HFFc6 (cell line): ENCODE measurements at regions not wholly inside any gene's neighbourhood (a gene's known extent, or its start where the extent isn't known, plus 50 kb on each side); places are given as distances from the start of the nearest gene placed in this dataset.

ENCODE experiments used
- DNase-seq: peaks from one replicate; pipeline ENCODE4 v3.0.0-alpha.2; 2018
- H3K27ac Mint-ChIP-seq: 2 replicates; pipeline ENCODE4 v1.8.0; 2020; ENCODE audit warnings: mild to moderate bottlenecking, mixed read lengths
- H3K27me3 Mint-ChIP-seq: 2 replicates; pipeline ENCODE4 v1.8.0; 2021; ENCODE audit warnings: mild to moderate bottlenecking, moderate library complexity, mixed read lengths; ENCODE audit not compliant: insufficient read depth
- H3K36me3 Mint-ChIP-seq: 2 replicates; pipeline ENCODE4 v1.8.0; 2021; ENCODE audit warnings: low read depth, mixed read lengths
- H3K4me1 Mint-ChIP-seq: 2 replicates; pipeline ENCODE4 v1.8.0; 2020; ENCODE audit warnings: low read depth, mixed read lengths
- H3K4me3 Mint-ChIP-seq: 2 replicates; pipeline ENCODE4 v1.8.0; 2020; ENCODE audit warnings: mild to moderate bottlenecking, moderate library complexity, mixed read lengths
- H3K9me3 Mint-ChIP-seq: 2 replicates; pipeline ENCODE4 v1.8.0; 2020; ENCODE audit warnings: mild to moderate bottlenecking, mixed read lengths
- CTCF ChIP-seq: fragments of 200-600 bp; sonication (generic); IDR thresholded peaks from 2 replicates; pipeline ENCODE4 v1.5.0; 2021; ENCODE audit warnings: antibody characterized with exemption, mild to moderate bottlenecking

GRCh38 chr6:19538096-19538495, 299.1 kb upstream of the ID4 start:
- Mint-ChIP-seq H3K27me3 (peaks cover 1% of the 10 kb centered on the region; the same call in 1 of the 2 replicates), H3K9me3 (no peaks in the 10 kb centered on the region; the same call in 1 of the 2 replicates), H3K36me3 (no peaks in the 10 kb centered on the region), H3K4me3 (no peak overlapping the region), H3K27ac (no peak overlapping the region), H3K4me1 (no peaks in the 10 kb centered on the region)
- no peak for TF ChIP-seq CTCF
- no peak for DNase-seq

- H3K9me3 Mint-ChIP-seq = no peaks in the 10 kb centered on the region
- H3K4me3 Mint-ChIP-seq = no peak overlapping the region
- no peaks in the 10 kb centered on the region for H3K27me3 Mint-ChIP-seq
- TF ChIP-seq CTCF = no peak
- no peaks in the 10 kb centered on the region for H3K36me3 Mint-ChIP-seq
- H3K27ac Mint-ChIP-seq = no peak overlapping the region
- H3K4me1 Mint-ChIP-seq = no peaks in the 10 kb centered on the region
- DNase-seq = no peak
Observed at GRCh38 chr6:19547507-19547906, 289.7 kb upstream of the ID4 start.

DNA sequence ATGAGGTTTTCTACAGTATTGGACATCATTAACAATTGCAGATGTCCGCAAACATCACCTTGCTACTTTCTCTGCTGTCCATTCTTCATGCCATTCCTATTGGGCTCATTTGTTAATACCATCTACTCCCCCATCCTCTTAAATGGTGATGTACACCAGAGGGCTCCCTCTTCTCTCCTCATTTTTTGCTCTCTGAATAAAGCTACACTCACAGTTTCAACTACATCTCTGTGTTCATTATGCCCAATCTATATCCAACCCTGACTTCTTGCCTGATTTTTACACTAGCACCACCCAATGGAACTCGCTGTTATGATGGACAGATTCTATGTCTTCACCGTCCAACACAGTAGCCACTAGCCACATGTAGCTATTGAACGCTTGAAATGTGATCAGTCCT, 288.1 kb upstream of the ID4 start:
- no peak overlapping the region for H3K27ac Mint-ChIP-seq
- H3K27me3 Mint-ChIP-seq = no peaks in the 10 kb centered on the region
- no peak for DNase-seq
- no peaks in the 10 kb centered on the region for H3K36me3 Mint-ChIP-seq
- no peak overlapping the region for H3K4me3 Mint-ChIP-seq
- no peaks in the 10 kb centered on the region for H3K4me1 Mint-ChIP-seq
- H3K9me3 Mint-ChIP-seq = no peaks in the 10 kb centered on the region
- no peak for TF ChIP-seq CTCF

DNA sequence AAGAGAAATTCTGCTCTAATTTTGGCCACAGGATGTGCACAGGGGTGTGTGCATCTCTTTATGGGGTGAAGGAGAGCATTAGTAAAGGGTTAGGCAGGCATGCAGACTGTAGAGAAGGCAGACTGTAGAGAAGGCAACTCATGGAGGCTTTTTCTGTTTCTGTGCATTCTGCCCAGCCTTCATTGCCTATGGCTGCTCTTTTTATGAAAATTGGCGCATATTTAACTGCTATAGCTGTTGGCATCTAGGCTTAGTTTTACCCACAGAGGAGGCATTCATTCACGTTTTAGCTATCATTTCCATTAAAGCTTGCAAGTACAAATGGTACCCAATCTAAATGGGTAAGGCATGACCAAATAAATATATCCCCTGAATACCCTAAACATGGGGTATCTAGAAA, 286.8 kb upstream of the ID4 start:
- DNase-seq = no peak
- H3K4me3 Mint-ChIP-seq = no peak overlapping the region
- no peak overlapping the region for H3K27ac Mint-ChIP-seq
- H3K36me3 Mint-ChIP-seq = no peaks in the 10 kb centered on the region
- no peaks in the 10 kb centered on the region for H3K4me1 Mint-ChIP-seq
- no peak for TF ChIP-seq CTCF
- H3K9me3 Mint-ChIP-seq = no peaks in the 10 kb centered on the region
- H3K27me3 Mint-ChIP-seq = no peaks in the 10 kb centered on the region

GRCh38 chr6:19551611-19552010, 285.6 kb upstream of the ID4 start:
- no peaks in the 10 kb centered on the region for H3K9me3 Mint-ChIP-seq
- no peak for TF ChIP-seq CTCF
- no peak for DNase-seq
- H3K36me3 Mint-ChIP-seq = no peaks in the 10 kb centered on the region
- H3K4me3 Mint-ChIP-seq = no peak overlapping the region
- H3K27me3 Mint-ChIP-seq = no peaks in the 10 kb centered on the region
- H3K27ac Mint-ChIP-seq = no peak overlapping the region
- no peaks in the 10 kb centered on the region for H3K4me1 Mint-ChIP-seq

DNA sequence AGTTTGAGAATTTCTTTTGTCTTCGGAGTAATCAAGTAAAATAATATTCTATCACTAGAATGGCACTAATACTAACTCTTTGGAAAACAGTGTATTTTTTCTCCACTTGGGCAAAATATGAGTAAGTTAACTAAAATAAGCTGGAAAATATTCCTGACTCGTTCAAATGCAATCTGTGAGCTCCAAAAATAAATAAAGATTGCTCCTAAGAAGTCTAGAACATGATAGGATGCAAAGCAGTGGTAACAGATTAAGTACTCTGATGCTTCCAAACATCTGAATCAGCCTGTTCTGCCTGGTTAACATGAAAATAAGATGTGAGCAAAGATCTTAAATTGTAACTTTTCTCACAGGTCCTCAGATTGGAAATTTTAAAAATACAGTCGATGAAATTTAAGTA, 285.1 kb upstream of the ID4 start:
- TF ChIP-seq CTCF = no peak
- Mint-ChIP-seq H3K9me3 (no peaks in the 10 kb centered on the region), H3K27ac (no peak overlapping the region), H3K36me3 (no peaks in the 10 kb centered on the region), H3K4me3 (no peak overlapping the region), H3K4me1 (no peaks in the 10 kb centered on the region), H3K27me3 (no peaks in the 10 kb centered on the region; the same call in 1 of the 2 replicates)
- DNase-seq = no peak
